Gastroesophageal sphincter (tissue), 4 donors: ENCODE measurements at regions not wholly inside any gene's neighbourhood (a gene's known extent, or its start where the extent isn't known, plus 50 kb on each side); places are given as distances from the start of the nearest gene placed in this dataset.

ENCODE experiments used
- ATAC-seq: fragments of 150-250 bp; one replicate; pipeline ENCODE4 v1.9.1; 2016; ENCODE audit warnings: mild to moderate bottlenecking, moderate library complexity
- H3K27ac ChIP-seq, 4 donors: fragments of 200-600 bp; sonication (generic) in 3 of 4; 1 replicate in 3 of 4; 2 replicates in 1 of 4; pipeline ENCODE4 v1.5.1; 2016 to 2019
- H3K27me3 ChIP-seq: fragments of 200-600 bp; sonication (generic); one replicate; pipeline ENCODE4 v1.5.1; 2019
- H3K36me3 ChIP-seq, 2 donors: fragments of 200-600 bp; sonication (generic); one replicate each; pipeline ENCODE4 v1.5.1; 2019; ENCODE audit warnings: control low read depth in 1 of 2
- H3K4me1 ChIP-seq, 3 donors: fragments of 200-600 bp; sonication (generic); 1 replicate in 2 of 3; 2 replicates in 1 of 3; pipeline ENCODE4 v1.5.1; 2016 to 2019; ENCODE audit warnings: control low read depth in 2 of 3
- H3K4me3 ChIP-seq, 2 donors: fragments of 200-600 bp; sonication (generic); one replicate each; pipeline ENCODE4 v1.5.1; 2019; ENCODE audit warnings: mild to moderate bottlenecking in 1 of 2, moderate library complexity in 1 of 2
- H3K9me3 ChIP-seq, 3 donors: fragments of 200-600 bp; sonication (generic); one replicate each; pipeline ENCODE4 v1.5.1; 2017 to 2019; ENCODE audit warnings: control low read depth in 2 of 3
- CTCF ChIP-seq, 4 experiments: fragments of 200-600 bp in 2 of 4; fragments of 450-650 bp in 2 of 4; sonication (generic) in 1 of 4; IDR thresholded peaks; one replicate each; pipeline ENCODE4 v1.5.1; 2017 to 2019; ENCODE audit warnings: antibody characterized with exemption in 4 of 4, mild to moderate bottlenecking in 2 of 4, moderate library complexity in 2 of 4
- EP300 ChIP-seq: sonication (generic); formaldehyde crosslinking; IDR thresholded peaks from one replicate; pipeline ENCODE4 v1.6.1; 2017; ENCODE audit warnings: antibody characterized with exemption, mild to moderate bottlenecking
- POLR2A ChIP-seq, 2 donors: fragments of 450-650 bp; IDR thresholded peaks; one replicate each; pipeline ENCODE4 v1.6.1; 2017; ENCODE audit warnings: antibody characterized with exemption in 2 of 2, mild to moderate bottlenecking in 2 of 2, moderate library complexity in 1 of 2
- POLR2AphosphoS5 ChIP-seq: sonication (generic); formaldehyde crosslinking; IDR thresholded peaks from one replicate; pipeline ENCODE4 v1.6.1; 2017; ENCODE audit warnings: antibody characterized with exemption
- WGBS, 2 donors: methylation state at CpG; one replicate each; pipeline ENCODE4 v1.1.5; 2018; ENCODE audit warnings: low coverage in 1 of 2; 5-methylcytosine and 5-hydroxymethylcytosine counted together

GRCh38 chr13:67763984-67764383, 533.8 kb upstream of the PCDH9 start:
- Histone ChIP-seq H3K4me1 (no peaks in the 10 kb centered on the region), H3K36me3 (no peaks in the 10 kb centered on the region), H3K4me3 (no peak overlapping the region), H3K27me3 (no peaks in the 10 kb centered on the region), H3K9me3 (no peaks in the 10 kb centered on the region), H3K27ac (no peak overlapping the region)
- 60 to 63% methylated on average over 3 of the region's 3 CpGs for WGBS, 2 donors
- TF ChIP-seq CTCF (IDR thresholded peaks at IDR 0.05) (no peak), EP300 (no peak), POLR2A (IDR thresholded peaks at IDR 0.05) (no peak), POLR2AphosphoS5 (no peak)
- ATAC-seq = no peak

- no peak for ATAC-seq
- Histone ChIP-seq H3K4me1 (no peaks in the 10 kb centered on the region), H3K4me3 (no peak overlapping the region), H3K36me3 (no peaks in the 10 kb centered on the region), H3K27me3 (no peaks in the 10 kb centered on the region), H3K27ac (no peak overlapping the region), H3K9me3 (no peaks in the 10 kb centered on the region)
- 87 to 93% methylated on average over 3 of the region's 3 CpGs for WGBS, 2 donors
- TF ChIP-seq CTCF (IDR thresholded peaks at IDR 0.05) (no peak), EP300 (no peak), POLR2AphosphoS5 (no peak), POLR2A (IDR thresholded peaks at IDR 0.05) (no peak)
Observed at GRCh38 chr13:67763384-67763783, 533.2 kb upstream of the PCDH9 start.

DNA sequence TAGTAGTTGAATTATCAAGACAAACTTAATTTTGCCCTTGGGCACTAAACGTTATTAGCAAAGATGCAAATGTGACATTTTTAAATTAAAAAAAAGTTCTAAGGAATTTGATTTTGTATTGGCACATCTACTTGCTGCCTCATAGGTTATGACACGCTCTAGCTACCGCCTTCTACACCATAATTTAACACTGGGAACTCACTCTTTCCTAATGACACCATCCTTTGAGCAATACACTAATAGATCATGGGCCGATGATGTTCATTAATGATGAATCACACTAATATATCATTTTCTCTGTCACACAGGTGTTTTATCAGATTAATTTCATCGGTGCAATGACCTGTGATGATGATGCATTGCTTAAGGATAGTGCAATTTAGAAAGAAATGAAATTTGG, 528.8 kb upstream of the PCDH9 start:
- H3K36me3 ChIP-seq = no peaks in the 10 kb centered on the region
- no peaks in the 10 kb centered on the region for H3K27me3 ChIP-seq
- H3K4me3 ChIP-seq = no peak overlapping the region
- H3K27ac ChIP-seq = no peak overlapping the region
- TF ChIP-seq CTCF (IDR thresholded peaks at IDR 0.05) = no peak
- TF ChIP-seq POLR2A (IDR thresholded peaks at IDR 0.05) = no peak
- TF ChIP-seq EP300 = no peak
- TF ChIP-seq POLR2AphosphoS5 = no peak
- 86 to 100% methylated on average over 5 of the region's 5 CpGs for WGBS, 2 donors
- ATAC-seq = no peak
- no peaks in the 10 kb centered on the region for H3K9me3 ChIP-seq
- no peaks in the 10 kb centered on the region for H3K4me1 ChIP-seq

- no peaks in the 10 kb centered on the region for H3K27me3 ChIP-seq
- H3K4me1 ChIP-seq = no peaks in the 10 kb centered on the region
- no peaks in the 10 kb centered on the region for H3K36me3 ChIP-seq
- ATAC-seq = no peak
- TF ChIP-seq EP300 = no peak
- no peak for TF ChIP-seq POLR2AphosphoS5
- TF ChIP-seq CTCF (IDR thresholded peaks at IDR 0.05) = no peak
- no peak for TF ChIP-seq POLR2A (IDR thresholded peaks at IDR 0.05)
- H3K4me3 ChIP-seq = no peak overlapping the region
- H3K27ac ChIP-seq = no peak overlapping the region
- H3K9me3 ChIP-seq = no peaks in the 10 kb centered on the region
Observed at GRCh38 chr13:67754012-67754411, 523.9 kb upstream of the PCDH9 start.

GRCh38 chr13:67752759-67753158, 522.6 kb upstream of the PCDH9 start:
- H3K27me3 ChIP-seq = no peaks in the 10 kb centered on the region
- H3K4me1 ChIP-seq = no peaks in the 10 kb centered on the region
- 75 to 78% methylated on average over 1 of the region's 1 CpG for WGBS, 2 donors
- TF ChIP-seq POLR2AphosphoS5 (no peak), EP300 (no peak), POLR2A (IDR thresholded peaks at IDR 0.05) (no peak), CTCF (IDR thresholded peaks at IDR 0.05) (no peak)
- H3K27ac ChIP-seq = no peak overlapping the region
- no peak overlapping the region for H3K4me3 ChIP-seq
- no peaks in the 10 kb centered on the region for H3K9me3 ChIP-seq
- no peaks in the 10 kb centered on the region for H3K36me3 ChIP-seq
- ATAC-seq = no peak
